Left lung (tissue), 4 donors: ENCODE measurements at regions not wholly inside any gene's neighbourhood (a gene's known extent, or its start where the extent isn't known, plus 50 kb on each side); places are given as distances from the start of the nearest gene placed in this dataset.

Experiments
- ATAC-seq: fragments of 200-7000 bp; cut with Tn5 transposase; one replicate; pipeline ENCODE4 v1.9.1; 2020; ENCODE audit warnings: moderate library complexity
- DNase-seq, 4 donors: peaks; one replicate each; pipeline ENCODE4 v3.0.0-alpha.2; 2013 to 2020
- H3K27ac ChIP-seq, 2 donors: fragments of 200-600 bp; sonication (generic) in 1 of 2; one replicate each; pipeline versions ENCODE4 v1.5.0 to v1.8.0; 2020 to 2021
- H3K27me3 ChIP-seq, 2 donors: fragments of 200-600 bp; sonication (generic) in 1 of 2; one replicate each; pipeline versions ENCODE4 v1.5.0 to v1.8.0; 2020 to 2021
- H3K36me3 ChIP-seq, 2 donors: fragments of 200-600 bp; sonication (generic) in 1 of 2; one replicate each; pipeline versions ENCODE4 v1.5.0 to v1.8.0; 2020 to 2021
- H3K4me1 ChIP-seq, 2 donors: fragments of 200-600 bp; one replicate each; pipeline ENCODE4 v1.8.0; 2021
- H3K4me3 ChIP-seq, 2 donors: fragments of 200-600 bp; sonication (generic) in 1 of 2; one replicate each; pipeline versions ENCODE4 v1.5.0 to v1.8.0; 2020 to 2021; ENCODE audit warnings: mild to moderate bottlenecking in 1 of 2
- H3K9me3 ChIP-seq, 2 donors: fragments of 200-600 bp; sonication (generic) in 1 of 2; one replicate each; pipeline versions ENCODE4 v1.5.0 to v1.8.0; 2020 to 2021
- CTCF ChIP-seq, 2 donors: fragments of 200-600 bp; sonication (generic) in 1 of 2; IDR thresholded peaks; one replicate each; pipeline versions ENCODE4 v1.5.0 to v1.8.0; 2021; ENCODE audit warnings: antibody characterized with exemption in 2 of 2
- intact Hi-C, 2 donors: fragments of 100-400 bp; cut with DNase I; formaldehyde crosslinking; loops; one replicate each; pipeline versions ENCODE4 v1.11.2 to v1.14.2; 2022
- donor health status: DM: no; HTN: yes; CAD: no.
- donor health status: DM: no; HTN: no; CAD: no.

GRCh38 chr13:91280801-91281200 is 66.7 kb upstream of the MIR17HG start:
- no peaks in the 10 kb centered on the region for H3K27me3 ChIP-seq
- H3K36me3 ChIP-seq, result no peaks in the 10 kb centered on the region
- DNase-seq, result no peak
- TF ChIP-seq CTCF (IDR thresholded peaks at IDR 0.05), result no peak
- intact Hi-C loops, result no loop called here
- H3K4me3 ChIP-seq, result no peak overlapping the region
- no peak for ATAC-seq
- no peaks in the 10 kb centered on the region for H3K4me1 ChIP-seq
- peaks cover 0 to 3% of the 10 kb centered on the region in 2 donors for H3K9me3 ChIP-seq
- H3K27ac ChIP-seq, result no peak overlapping the region

- H3K36me3 ChIP-seq, result no peaks in the 10 kb centered on the region
- H3K27ac ChIP-seq, result no peak overlapping the region
- no peaks in the 10 kb centered on the region for H3K4me1 ChIP-seq
- H3K4me3 ChIP-seq, result no peak overlapping the region
- H3K27me3 ChIP-seq, result no peaks in the 10 kb centered on the region
- TF ChIP-seq CTCF (IDR thresholded peaks at IDR 0.05), result no peak
- no peaks in the 10 kb centered on the region for H3K9me3 ChIP-seq
- intact Hi-C loops, result no loop called here
- ATAC-seq (no peak), DNase-seq (no peak)
Observed at GRCh38 chr13:91284335-91284734, 63.2 kb upstream of the MIR17HG start.

- H3K4me3 ChIP-seq, result no peak overlapping the region
- no peak for DNase-seq
- no peaks in the 10 kb centered on the region for H3K36me3 ChIP-seq
- H3K27ac ChIP-seq, result no peak overlapping the region
- TF ChIP-seq CTCF (IDR thresholded peaks at IDR 0.05), result no peak
- H3K9me3 ChIP-seq, result no peaks in the 10 kb centered on the region
- intact Hi-C loops, result no loop called here
- H3K27me3 ChIP-seq, result no peaks in the 10 kb centered on the region
- ATAC-seq, result no peak
- no peaks in the 10 kb centered on the region for H3K4me1 ChIP-seq
Observed at GRCh38 chr13:91286317-91286716, 61.2 kb upstream of the MIR17HG start.

- no peak for DNase-seq
- H3K36me3 ChIP-seq, result no peaks in the 10 kb centered on the region
- H3K27me3 ChIP-seq, result no peaks in the 10 kb centered on the region
- no peaks in the 10 kb centered on the region for H3K4me1 ChIP-seq
- no peak overlapping the region for H3K27ac ChIP-seq
- TF ChIP-seq CTCF (IDR thresholded peaks at IDR 0.05), result no peak
- no peaks in the 10 kb centered on the region for H3K9me3 ChIP-seq
- no peak for ATAC-seq
- intact Hi-C loops, result no loop called here
- no peak overlapping the region for H3K4me3 ChIP-seq
Observed at GRCh38 chr13:91291078-91291477, 56.4 kb upstream of the MIR17HG start.

- TF ChIP-seq CTCF (IDR thresholded peaks at IDR 0.05), result no peak
- intact Hi-C loops, result no loop called here
- no peak overlapping the region for H3K27ac ChIP-seq
Observed at GRCh38 chr13:91292630-91293221, 54.8 kb upstream of the MIR17HG start.

More at GRCh38 chr13:91292630-91293221, 54.8 kb upstream of the MIR17HG start:
- no peaks in the 10 kb centered on the region for H3K36me3 ChIP-seq
- ATAC-seq (no peak), DNase-seq (no peak)
- no peak overlapping the region for H3K4me3 ChIP-seq
- H3K27me3 ChIP-seq, result no peaks in the 10 kb centered on the region
- H3K4me1 ChIP-seq, result no peaks in the 10 kb centered on the region
- no peaks in the 10 kb centered on the region for H3K9me3 ChIP-seq
